A673 (cell line): ENCODE measurements at regions not wholly inside any gene's neighbourhood (a gene's known extent, or its start where the extent isn't known, plus 50 kb on each side); places are given as distances from the start of the nearest gene placed in this dataset.
"Not testable (repeated sequence)": the region's sequence is repeated elsewhere in the genome, so short reads cannot be mapped to it uniquely, and the experiment has no call there.

ENCODE experiments used
- BruUV-seq: library from RNA; stranded (reverse); fragments of 400-500 nt; replicated peaks from 2 replicates; lab custom pipeline; 2021; lab: Mats Ljungman, UMichigan
- CTCF ChIA-PET: fragments of 300-600 bp; sonication (Branson Sonifier 250); formaldehyde crosslinking; loops from one replicate; lab custom pipeline; 2022; ENCODE audit warnings: antibody characterized with exemption; lab: Charles Lee
- POLR2A ChIA-PET: fragments of 300-600 bp; sonication (Branson Sonifier 250); formaldehyde crosslinking; loops from one replicate; lab custom pipeline; 2022; ENCODE audit warnings: antibody characterized with exemption; ENCODE audit not compliant: low non-redundant PET; lab: Charles Lee
- DNase-seq: peaks from one replicate; pipeline ENCODE4 v3.0.0-alpha.2; 2015; ENCODE audit warnings: low spot score
- H3K27ac ChIP-seq: fragments of 200-600 bp; sonication (generic); 2 replicates; pipeline ENCODE4 v1.5.1; 2016; ENCODE audit warnings: mixed run types, low read depth, mild to moderate bottlenecking, mixed read lengths, antibody characterized with exemption, low read length; ENCODE audit not compliant: poor library complexity, severe bottlenecking
- H3K27me3 ChIP-seq: fragments of 200-600 bp; sonication (generic); replicated peaks from 2 replicates; pipeline ENCODE4 v1.6.1; 2017; ENCODE audit warnings: mixed run types, low read depth, mild to moderate bottlenecking, mixed read lengths, antibody characterized with exemption, low read length; ENCODE audit not compliant: insufficient read depth, poor library complexity
- H3K36me3 ChIP-seq: fragments of 200-600 bp; sonication (generic); 2 replicates; pipeline ENCODE4 v1.6.1; 2016; ENCODE audit warnings: mixed run types, mild to moderate bottlenecking, mixed read lengths, antibody characterized with exemption, low read length; ENCODE audit not compliant: insufficient read depth, poor library complexity, severe bottlenecking
- H3K4me1 ChIP-seq: fragments of 200-600 bp; sonication (generic); 2 replicates; pipeline ENCODE4 v1.6.1; 2017; ENCODE audit warnings: mixed run types, mild to moderate bottlenecking, mixed read lengths, antibody characterized with exemption, low read length; ENCODE audit not compliant: insufficient read depth, poor library complexity, severe bottlenecking
- H3K4me3 ChIP-seq: fragments of 200-600 bp; sonication (generic); 2 replicates; pipeline ENCODE4 v1.5.1; 2016; ENCODE audit warnings: low read depth, mixed run types, mild to moderate bottlenecking, mixed read lengths, low read length; ENCODE audit not compliant: poor library complexity, severe bottlenecking
- H3K9me3 ChIP-seq: fragments of 200-600 bp; sonication (generic); 2 replicates; pipeline ENCODE4 v1.6.1; 2016; ENCODE audit warnings: mixed run types, low read depth, mild to moderate bottlenecking, mixed read lengths, antibody characterized with exemption, low read length; ENCODE audit not compliant: poor library complexity, severe bottlenecking
- EZH2 ChIP-seq: fragments of 200-600 bp; sonication (generic); IDR thresholded peaks from 2 replicates; pipeline ENCODE4 v1.6.1; 2017; ENCODE audit warnings: borderline replicate concordance, low read depth, mild to moderate bottlenecking, mixed read lengths, antibody characterized with exemption, low read length; ENCODE audit not compliant: poor library complexity, severe bottlenecking
- intact Hi-C: fragments of 100-400 bp; cut with micrococcal nuclease; formaldehyde crosslinking; loops from one replicate; pipeline ENCODE4 v1.10.0; 2022; ENCODE audit not compliant: unreplicated experiment
- TF ChIP-seq, protein P1 (sequence below): fragments of 300-800, 200-600 bp; sonication (generic); conservative IDR thresholded peaks from 2 replicates; pipeline ENCODE4 v1.5.1; 2017; ENCODE audit warnings: low read depth, mild to moderate bottlenecking, antibody characterized with exemption, low read length, moderate library complexity, mixed read lengths

- H3K4me3 ChIP-seq, result no peak overlapping the region
- ChIA-PET POLR2A (no interaction called here), CTCF (no interaction called here)
- no TSS peak for BruUV-seq
- no peak overlapping the region for H3K27ac ChIP-seq
- H3K36me3 ChIP-seq, result no peaks in the 10 kb centered on the region
- H3K9me3 ChIP-seq, result no peaks in the 10 kb centered on the region
- H3K4me1 ChIP-seq, result no peaks in the 10 kb centered on the region
- H3K27me3 ChIP-seq, result peaks cover 5% of the 10 kb centered on the region
- intact Hi-C loops, result no loop called here
- no peak for TF ChIP-seq EZH2
- no peak for DNase-seq
Observed at GRCh38 chr17:68674029-68674925, 73.1 kb upstream of the FAM20A start.

GRCh38 chr17:68670967-68671693 is 70.0 kb upstream of the FAM20A start:
- DNase-seq, result no peak
- Histone ChIP-seq H3K27me3 (peaks cover 17% of the 10 kb centered on the region), H3K4me1 (no peaks in the 10 kb centered on the region), H3K36me3 (no peaks in the 10 kb centered on the region), H3K27ac (no peak overlapping the region), H3K4me3 (no peak overlapping the region), H3K9me3 (no peaks in the 10 kb centered on the region)
- ChIA-PET POLR2A (no interaction called here), CTCF (no interaction called here)
- TF ChIP-seq, protein P1, sequence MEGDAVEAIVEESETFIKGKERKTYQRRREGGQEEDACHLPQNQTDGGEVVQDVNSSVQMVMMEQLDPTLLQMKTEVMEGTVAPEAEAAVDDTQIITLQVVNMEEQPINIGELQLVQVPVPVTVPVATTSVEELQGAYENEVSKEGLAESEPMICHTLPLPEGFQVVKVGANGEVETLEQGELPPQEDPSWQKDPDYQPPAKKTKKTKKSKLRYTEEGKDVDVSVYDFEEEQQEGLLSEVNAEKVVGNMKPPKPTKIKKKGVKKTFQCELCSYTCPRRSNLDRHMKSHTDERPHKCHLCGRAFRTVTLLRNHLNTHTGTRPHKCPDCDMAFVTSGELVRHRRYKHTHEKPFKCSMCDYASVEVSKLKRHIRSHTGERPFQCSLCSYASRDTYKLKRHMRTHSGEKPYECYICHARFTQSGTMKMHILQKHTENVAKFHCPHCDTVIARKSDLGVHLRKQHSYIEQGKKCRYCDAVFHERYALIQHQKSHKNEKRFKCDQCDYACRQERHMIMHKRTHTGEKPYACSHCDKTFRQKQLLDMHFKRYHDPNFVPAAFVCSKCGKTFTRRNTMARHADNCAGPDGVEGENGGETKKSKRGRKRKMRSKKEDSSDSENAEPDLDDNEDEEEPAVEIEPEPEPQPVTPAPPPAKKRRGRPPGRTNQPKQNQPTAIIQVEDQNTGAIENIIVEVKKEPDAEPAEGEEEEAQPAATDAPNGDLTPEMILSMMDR, result no peak
- TF ChIP-seq EZH2, result no peak
- intact Hi-C loops, result no loop called here
- no TSS peak for BruUV-seq

GRCh38 chr17:68666438-68666837 is 65.3 kb upstream of the FAM20A start:
- H3K9me3 ChIP-seq, intact Hi-C loops, H3K4me1 ChIP-seq, DNase-seq, BruUV-seq, H3K27ac ChIP-seq, H3K4me3 ChIP-seq, POLR2A ChIA-PET, H3K36me3 ChIP-seq, CTCF ChIA-PET: not testable (repeated sequence)
- H3K27me3 ChIP-seq, result peaks cover 12% of the 10 kb centered on the region

DNA sequence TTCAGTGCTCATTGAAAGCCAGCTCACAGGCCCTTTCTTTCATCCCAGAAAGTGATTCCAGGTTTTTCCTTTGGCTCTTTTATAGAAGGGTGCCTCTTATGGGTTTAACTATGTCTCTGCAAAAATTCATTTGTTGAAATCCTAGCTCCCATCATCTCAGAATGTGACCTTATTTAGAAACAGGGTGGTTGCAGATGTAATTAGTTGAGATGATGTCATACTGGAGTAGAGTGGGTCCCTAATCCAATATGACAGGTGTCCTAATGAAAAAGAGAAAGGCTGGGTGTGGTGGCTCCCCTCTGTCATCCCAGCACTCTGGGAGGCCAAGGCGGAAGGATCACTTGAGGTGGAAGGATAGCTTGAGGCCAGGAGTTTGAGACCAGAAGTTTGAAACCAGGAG is 64.2 kb upstream of the FAM20A start:
- DNase-seq, result no peak
- POLR2A ChIA-PET, result no interaction called here
- no TSS peak for BruUV-seq

More for the DNA sequence above, 64.2 kb upstream of the FAM20A start:
- Histone ChIP-seq H3K36me3 (no peaks in the 10 kb centered on the region), H3K9me3 (no peaks in the 10 kb centered on the region), H3K27me3 (peaks cover 12% of the 10 kb centered on the region), H3K4me1 (no peaks in the 10 kb centered on the region), H3K27ac (no peak overlapping the region), H3K4me3 (no peak overlapping the region)
- intact Hi-C loops, result no loop called here
- TF ChIP-seq, protein P1, result no peak
- no peak for TF ChIP-seq EZH2
- CTCF ChIA-PET, result no interaction called here
